ENCODE measurements at regions not wholly inside any gene's neighbourhood (a gene's known extent, or its start where the extent isn't known, plus 50 kb on each side); places are given as distances from the start of the nearest gene placed in this dataset.

GRCh38 chr1:218735436-218736032 lies 390.4 kb downstream of the TGFB2 start:
- Histone ChIP-seq H3K36me3 (ENCODE audit: insufficient read depth, low read length) (no peaks in the 10 kb centered on the region), H3K4me2 (ENCODE audit: low read length) (no peak overlapping the region), H3K4me1 (ENCODE audit: control insufficient read depth, insufficient read depth, low read length) (peaks cover 17% of the 10 kb centered on the region), H3K27me3 (ENCODE audit: control insufficient read depth, insufficient read depth, low read length) (no peaks in the 10 kb centered on the region), H3K4me3 (ENCODE audit: low read length) (no peak overlapping the region), H3K9me3 (replicated peaks; ENCODE audit: low read length) (no peaks in the 10 kb centered on the region), H3K9ac (ENCODE audit: low read depth, low read length) (no peak overlapping the region)

GRCh38 chr1:218739426-218739825 lies 394.3 kb downstream of the TGFB2 start:
- peaks cover 17% of the 10 kb centered on the region for H3K4me1 ChIP-seq (ENCODE audit: control insufficient read depth, insufficient read depth, low read length)
- no peaks in the 10 kb centered on the region for H3K27me3 ChIP-seq (ENCODE audit: control insufficient read depth, insufficient read depth, low read length)
- no peaks in the 10 kb centered on the region for H3K9me3 ChIP-seq (replicated peaks; ENCODE audit: low read length)

GRCh38 chr1:218741852-218742251 lies 396.7 kb downstream of the TGFB2 start:
- peaks cover 7% of the 10 kb centered on the region for H3K4me1 ChIP-seq (ENCODE audit: control insufficient read depth, insufficient read depth, low read length)
- H3K9me3 ChIP-seq (replicated peaks; ENCODE audit: low read length) = no peaks in the 10 kb centered on the region
- no peaks in the 10 kb centered on the region for H3K36me3 ChIP-seq (ENCODE audit: insufficient read depth, low read length)
- H3K4me2 ChIP-seq (ENCODE audit: low read length) = no peak overlapping the region
- H3K4me3 ChIP-seq (ENCODE audit: low read length) = no peak overlapping the region
- H3K27me3 ChIP-seq (ENCODE audit: control insufficient read depth, insufficient read depth, low read length) = no peaks in the 10 kb centered on the region
- H3K9ac ChIP-seq (ENCODE audit: low read depth, low read length) = no peak overlapping the region

More at GRCh38 chr1:218739426-218739825, 394.3 kb downstream of the TGFB2 start:
- Histone ChIP-seq H3K4me3 (ENCODE audit: low read length) (no peak overlapping the region), H3K9ac (ENCODE audit: low read depth, low read length) (no peak overlapping the region), H3K36me3 (ENCODE audit: insufficient read depth, low read length) (no peaks in the 10 kb centered on the region), H3K4me2 (ENCODE audit: low read length) (no peak overlapping the region)

- Histone ChIP-seq H3K9me3 (replicated peaks; ENCODE audit: low read length) (no peaks in the 10 kb centered on the region), H3K27me3 (ENCODE audit: control insufficient read depth, insufficient read depth, low read length) (no peaks in the 10 kb centered on the region), H3K4me2 (ENCODE audit: low read length) (no peak overlapping the region), H3K4me3 (ENCODE audit: low read length) (no peak overlapping the region), H3K4me1 (ENCODE audit: control insufficient read depth, insufficient read depth, low read length) (peaks cover 8% of the 10 kb centered on the region), H3K36me3 (ENCODE audit: insufficient read depth, low read length) (no peaks in the 10 kb centered on the region), H3K9ac (ENCODE audit: low read depth, low read length) (no peak overlapping the region)
These were observed 397.5 kb downstream of the TGFB2 start for GRCh38 chr1:218742467-218743262.

GRCh38 chr1:218743861-218744505 lies 398.8 kb downstream of the TGFB2 start:
- Histone ChIP-seq H3K9ac (ENCODE audit: low read depth, low read length) (no peak overlapping the region), H3K27me3 (ENCODE audit: control insufficient read depth, insufficient read depth, low read length) (no peaks in the 10 kb centered on the region), H3K4me3 (ENCODE audit: low read length) (no peak overlapping the region), H3K4me1 (ENCODE audit: control insufficient read depth, insufficient read depth, low read length) (peaks cover 16% of the 10 kb centered on the region), H3K9me3 (replicated peaks; ENCODE audit: low read length) (no peaks in the 10 kb centered on the region), H3K36me3 (ENCODE audit: insufficient read depth, low read length) (no peaks in the 10 kb centered on the region), H3K4me2 (ENCODE audit: low read length) (no peak overlapping the region)

GRCh38 chr1:218748071-218748470 lies 402.9 kb downstream of the TGFB2 start:
- Histone ChIP-seq H3K4me2 (ENCODE audit: low read length) (no peak overlapping the region), H3K4me1 (ENCODE audit: control insufficient read depth, insufficient read depth, low read length) (peaks cover 9% of the 10 kb centered on the region), H3K4me3 (ENCODE audit: low read length) (no peak overlapping the region), H3K9me3 (replicated peaks; ENCODE audit: low read length) (no peaks in the 10 kb centered on the region), H3K36me3 (ENCODE audit: insufficient read depth, low read length) (no peaks in the 10 kb centered on the region), H3K9ac (ENCODE audit: low read depth, low read length) (no peak overlapping the region), H3K27me3 (ENCODE audit: control insufficient read depth, insufficient read depth, low read length) (no peaks in the 10 kb centered on the region)

GRCh38 chr1:218750216-218750970 lies 405.3 kb downstream of the TGFB2 start:
- peaks cover 9% of the 10 kb centered on the region for H3K4me1 ChIP-seq (ENCODE audit: control insufficient read depth, insufficient read depth, low read length)
- H3K9ac ChIP-seq (ENCODE audit: low read depth, low read length) = no peak overlapping the region
- H3K4me2 ChIP-seq (ENCODE audit: low read length) = no peak overlapping the region
- no peaks in the 10 kb centered on the region for H3K27me3 ChIP-seq (ENCODE audit: control insufficient read depth, insufficient read depth, low read length)
- H3K9me3 ChIP-seq (replicated peaks; ENCODE audit: low read length) = no peaks in the 10 kb centered on the region
- H3K4me3 ChIP-seq (ENCODE audit: low read length) = no peak overlapping the region
- H3K36me3 ChIP-seq (ENCODE audit: insufficient read depth, low read length) = no peaks in the 10 kb centered on the region

- peaks cover 9% of the 10 kb centered on the region for H3K4me1 ChIP-seq (ENCODE audit: control insufficient read depth, insufficient read depth, low read length)
- H3K9ac ChIP-seq (ENCODE audit: low read depth, low read length) = no peak overlapping the region
- H3K4me2 ChIP-seq (ENCODE audit: low read length) = no peak overlapping the region
- no peaks in the 10 kb centered on the region for H3K9me3 ChIP-seq (replicated peaks; ENCODE audit: low read length)
- H3K27me3 ChIP-seq (ENCODE audit: control insufficient read depth, insufficient read depth, low read length) = no peaks in the 10 kb centered on the region
- H3K4me3 ChIP-seq (ENCODE audit: low read length) = no peak overlapping the region
- no peaks in the 10 kb centered on the region for H3K36me3 ChIP-seq (ENCODE audit: insufficient read depth, low read length)
These were observed 406.2 kb downstream of the TGFB2 start for GRCh38 chr1:218751208-218751948.

GRCh38 chr1:218752126-218752525 lies 407.0 kb downstream of the TGFB2 start:
- Histone ChIP-seq H3K9ac (ENCODE audit: low read depth, low read length) (no peak overlapping the region), H3K27me3 (ENCODE audit: control insufficient read depth, insufficient read depth, low read length) (no peaks in the 10 kb centered on the region), H3K36me3 (ENCODE audit: insufficient read depth, low read length) (no peaks in the 10 kb centered on the region), H3K9me3 (replicated peaks; ENCODE audit: low read length) (no peaks in the 10 kb centered on the region), H3K4me2 (ENCODE audit: low read length) (no peak overlapping the region), H3K4me3 (ENCODE audit: low read length) (no peak overlapping the region), H3K4me1 (ENCODE audit: control insufficient read depth, insufficient read depth, low read length) (peaks cover 9% of the 10 kb centered on the region)

- H3K9ac ChIP-seq (ENCODE audit: low read depth, low read length) = no peak overlapping the region
- H3K36me3 ChIP-seq (ENCODE audit: insufficient read depth, low read length) = no peaks in the 10 kb centered on the region
- H3K4me3 ChIP-seq (ENCODE audit: low read length) = no peak overlapping the region
- H3K9me3 ChIP-seq (replicated peaks; ENCODE audit: low read length) = no peaks in the 10 kb centered on the region
- no peaks in the 10 kb centered on the region for H3K4me1 ChIP-seq (ENCODE audit: control insufficient read depth, insufficient read depth, low read length)
- no peak overlapping the region for H3K4me2 ChIP-seq (ENCODE audit: low read length)
- H3K27me3 ChIP-seq (ENCODE audit: control insufficient read depth, insufficient read depth, low read length) = no peaks in the 10 kb centered on the region
These were observed 409.3 kb downstream of the TGFB2 start for GRCh38 chr1:218754477-218754876.

- Histone ChIP-seq H3K36me3 (ENCODE audit: insufficient read depth, low read length) (no peaks in the 10 kb centered on the region), H3K27me3 (ENCODE audit: control insufficient read depth, insufficient read depth, low read length) (no peaks in the 10 kb centered on the region), H3K4me1 (ENCODE audit: control insufficient read depth, insufficient read depth, low read length) (peaks cover under 1% of the 10 kb centered on the region)
These were observed 410.0 kb downstream of the TGFB2 start for GRCh38 chr1:218755128-218755527.

More at GRCh38 chr1:218755128-218755527, 410.0 kb downstream of the TGFB2 start:
- H3K9me3 ChIP-seq (replicated peaks; ENCODE audit: low read length) = no peaks in the 10 kb centered on the region
- H3K9ac ChIP-seq (ENCODE audit: low read depth, low read length) = no peak overlapping the region
- H3K4me3 ChIP-seq (ENCODE audit: low read length) = no peak overlapping the region
- no peak overlapping the region for H3K4me2 ChIP-seq (ENCODE audit: low read length)
